Thyroid gland (tissue), 4 donors: ENCODE measurements at regions not wholly inside any gene's neighbourhood (a gene's known extent, or its start where the extent isn't known, plus 50 kb on each side); places are given as distances from the start of the nearest gene placed in this dataset.

Experiments
- DNase-seq, 2 donors: peaks; one replicate each; pipeline ENCODE4 v3.0.0-alpha.2; 2019
- H3K27ac ChIP-seq, 3 donors: fragments of 200-600 bp; sonication (generic); 1 replicate in 2 of 3; 2 replicates in 1 of 3; pipeline ENCODE4 v1.5.1; 2016 to 2019; ENCODE audit warnings: mild to moderate bottlenecking in 1 of 3, moderate library complexity in 1 of 3
- H3K27me3 ChIP-seq: fragments of 200-600 bp; sonication (generic); one replicate; pipeline ENCODE4 v1.5.1; 2019
- H3K36me3 ChIP-seq, 2 donors: fragments of 200-600 bp; sonication (generic); one replicate each; pipeline ENCODE4 v1.5.1; 2016 to 2019
- H3K4me1 ChIP-seq, 2 donors: fragments of 200-600 bp; sonication (generic); one replicate each; pipeline ENCODE4 v1.5.1; 2017 to 2019
- H3K4me3 ChIP-seq, 3 donors: fragments of 200-600 bp; sonication (generic); replicated peaks in 1 of 3; 1 replicate in 2 of 3; 2 replicates in 1 of 3; pipeline ENCODE4 v1.5.1; 2016; ENCODE audit warnings: mild to moderate bottlenecking in 1 of 3
- H3K9me3 ChIP-seq: fragments of 200-600 bp; sonication (generic); one replicate; pipeline ENCODE4 v1.5.1; 2017
- POLR2A ChIP-seq, 2 donors: fragments of 450-650 bp; IDR thresholded peaks; one replicate each; pipeline ENCODE4 v1.6.1; 2017; ENCODE audit warnings: antibody characterized with exemption in 2 of 2, mild to moderate bottlenecking in 2 of 2, moderate library complexity in 1 of 2
- WGBS, 2 donors: methylation state at CpG; one replicate each; pipeline ENCODE4 v1.1.5; 2017; 5-methylcytosine and 5-hydroxymethylcytosine counted together
- intact Hi-C: fragments of 100-400 bp; cut with DNase I; formaldehyde crosslinking; loops from one replicate; pipeline ENCODE4 v1.15.1; 2023
- TF ChIP-seq, protein P1 (sequence below), 6 experiments: fragments of 200-600 bp in 3 of 6; fragments of 450-650 bp in 3 of 6; sonication (generic) in 3 of 6; IDR thresholded peaks; one replicate each; pipeline ENCODE4 v1.5.1; 2016 to 2019; ENCODE audit warnings: antibody characterized with exemption in 6 of 6, mild to moderate bottlenecking in 2 of 6, inconsistent platforms in 1 of 6, moderate library complexity in 1 of 6

DNA sequence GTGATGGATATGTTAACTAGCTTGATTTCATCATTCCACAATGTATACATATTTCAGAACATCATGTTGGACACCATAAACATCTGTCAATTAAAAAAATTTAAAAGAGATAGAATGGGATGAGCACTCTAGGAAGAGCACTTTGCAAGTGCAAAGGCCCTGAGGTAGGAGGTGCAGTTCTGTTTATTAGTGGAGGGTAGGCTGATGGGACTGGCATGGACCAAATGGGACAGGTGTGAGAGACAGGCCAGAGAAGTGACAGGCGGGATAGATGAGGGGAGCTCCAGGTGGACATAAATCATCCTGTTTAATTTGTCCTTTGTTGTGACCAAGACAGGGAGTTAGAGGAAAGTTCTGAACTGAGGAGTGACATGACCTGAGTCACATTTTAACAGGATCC lies 477.9 kb downstream of the TSN start:
- Histone ChIP-seq H3K27me3 (no peaks in the 10 kb centered on the region), H3K36me3 (no peaks in the 10 kb centered on the region), H3K9me3 (no peaks in the 10 kb centered on the region), H3K4me1 (no peaks in the 10 kb centered on the region), H3K27ac (no peak overlapping the region), H3K4me3 (no peak overlapping the region)
- 85 to 88% methylated on average over 1 of the region's 1 CpG for WGBS, 2 donors
- TF ChIP-seq, protein P1, sequence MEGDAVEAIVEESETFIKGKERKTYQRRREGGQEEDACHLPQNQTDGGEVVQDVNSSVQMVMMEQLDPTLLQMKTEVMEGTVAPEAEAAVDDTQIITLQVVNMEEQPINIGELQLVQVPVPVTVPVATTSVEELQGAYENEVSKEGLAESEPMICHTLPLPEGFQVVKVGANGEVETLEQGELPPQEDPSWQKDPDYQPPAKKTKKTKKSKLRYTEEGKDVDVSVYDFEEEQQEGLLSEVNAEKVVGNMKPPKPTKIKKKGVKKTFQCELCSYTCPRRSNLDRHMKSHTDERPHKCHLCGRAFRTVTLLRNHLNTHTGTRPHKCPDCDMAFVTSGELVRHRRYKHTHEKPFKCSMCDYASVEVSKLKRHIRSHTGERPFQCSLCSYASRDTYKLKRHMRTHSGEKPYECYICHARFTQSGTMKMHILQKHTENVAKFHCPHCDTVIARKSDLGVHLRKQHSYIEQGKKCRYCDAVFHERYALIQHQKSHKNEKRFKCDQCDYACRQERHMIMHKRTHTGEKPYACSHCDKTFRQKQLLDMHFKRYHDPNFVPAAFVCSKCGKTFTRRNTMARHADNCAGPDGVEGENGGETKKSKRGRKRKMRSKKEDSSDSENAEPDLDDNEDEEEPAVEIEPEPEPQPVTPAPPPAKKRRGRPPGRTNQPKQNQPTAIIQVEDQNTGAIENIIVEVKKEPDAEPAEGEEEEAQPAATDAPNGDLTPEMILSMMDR (IDR thresholded peaks at IDR 0.05) = no peak
- no peak for TF ChIP-seq POLR2A (IDR thresholded peaks at IDR 0.05)
- no peak for DNase-seq
- intact Hi-C loops = no loop called here

DNA sequence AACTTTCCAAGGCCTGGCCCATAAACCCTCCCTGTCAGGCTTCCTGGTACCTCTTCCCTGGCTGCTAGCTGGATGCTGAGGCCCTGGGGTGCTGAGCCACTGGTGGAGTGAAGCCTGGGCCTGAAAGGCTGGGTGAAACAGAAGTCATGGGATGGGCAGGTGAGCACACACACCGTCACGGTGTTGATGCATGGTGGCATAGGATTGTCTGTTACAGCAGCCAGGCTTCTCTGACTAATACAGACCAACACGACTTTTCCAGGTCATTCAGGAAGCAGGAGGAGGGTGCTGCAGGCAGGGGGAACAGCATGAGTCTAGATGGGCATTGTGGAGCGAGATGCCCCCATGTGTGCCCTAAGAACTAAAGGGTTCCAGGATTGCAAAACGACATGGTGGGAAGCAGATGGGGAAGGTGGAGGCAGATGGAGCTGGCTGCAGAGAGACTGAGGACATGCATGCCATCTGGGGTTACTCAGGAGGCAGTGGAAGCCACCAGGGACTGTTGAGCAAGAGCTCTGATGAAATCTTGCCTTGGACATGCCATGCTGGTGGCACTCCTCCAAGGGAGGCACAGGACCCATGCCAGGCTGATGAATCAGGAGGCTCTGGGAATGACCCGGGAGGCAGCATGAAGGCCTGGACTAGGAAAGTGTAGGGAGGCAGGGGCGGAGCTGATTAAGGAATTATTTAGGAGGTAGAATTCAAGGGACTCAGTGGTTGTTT lies 480.9 kb downstream of the TSN start:
- TF ChIP-seq, protein P1 (IDR thresholded peaks at IDR 0.05) = no peak
- TF ChIP-seq POLR2A (IDR thresholded peaks at IDR 0.05) = no peak
- Histone ChIP-seq H3K9me3 (no peaks in the 10 kb centered on the region), H3K4me3 (no peak overlapping the region), H3K4me1 (no peaks in the 10 kb centered on the region), H3K36me3 (no peaks in the 10 kb centered on the region), H3K27ac (no peak overlapping the region), H3K27me3 (no peaks in the 10 kb centered on the region)
- 78 to 83% methylated on average over 7 of the region's 7 CpGs for whole genome bisulfite sequencing, 2 donors
- no peak for DNase-seq
- intact Hi-C loops = no loop called here

DNA sequence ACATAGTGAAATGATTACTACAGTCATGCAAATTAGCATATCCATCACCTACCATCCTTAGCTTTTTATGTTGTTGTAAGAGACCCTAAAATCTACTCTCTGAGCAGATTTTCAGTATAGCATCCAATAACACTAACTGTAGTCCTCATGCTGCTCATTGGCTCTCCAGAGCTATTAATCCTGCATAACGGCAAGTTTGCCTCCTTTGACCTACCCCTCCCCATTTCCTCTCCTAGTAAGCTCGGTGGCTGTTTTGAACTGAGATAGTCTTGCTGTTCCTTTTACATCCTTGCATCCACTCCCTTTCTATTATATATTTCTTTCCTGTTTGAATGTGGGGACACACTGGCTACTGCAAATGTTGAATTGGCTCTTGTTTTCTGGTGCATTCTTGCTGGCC lies 481.5 kb downstream of the TSN start:
- TF ChIP-seq POLR2A (IDR thresholded peaks at IDR 0.05) = no peak
- TF ChIP-seq, protein P1 (IDR thresholded peaks at IDR 0.05) = no peak
- no peak for DNase-seq
- no peak overlapping the region for H3K27ac ChIP-seq
- H3K4me1 ChIP-seq = no peaks in the 10 kb centered on the region
- no peak overlapping the region for H3K4me3 ChIP-seq
- WGBS, 2 donors = 35 to 46% methylated on average over 2 of the region's 2 CpGs
- H3K27me3 ChIP-seq = no peaks in the 10 kb centered on the region
- intact Hi-C loops = no loop called here
- H3K36me3 ChIP-seq = no peaks in the 10 kb centered on the region
- H3K9me3 ChIP-seq = no peaks in the 10 kb centered on the region

DNA sequence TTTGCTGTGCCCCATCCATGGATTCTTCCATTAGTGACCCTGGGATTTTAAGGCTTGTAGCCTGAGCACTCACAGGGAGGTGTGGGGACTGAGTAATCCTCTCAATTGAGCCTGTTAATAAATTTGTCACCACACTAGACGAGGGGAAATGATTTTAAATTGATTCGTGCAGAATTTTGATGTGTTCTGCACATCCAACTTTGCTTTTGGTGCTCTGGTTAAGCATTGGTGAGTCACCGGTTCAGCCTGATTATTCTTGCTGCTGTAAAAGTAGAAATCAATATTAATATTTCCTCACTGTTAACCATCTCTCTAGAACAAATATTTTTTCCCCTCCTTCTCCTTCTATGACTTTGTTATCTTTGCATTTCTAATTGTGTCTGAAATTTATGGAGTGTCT lies 482.0 kb downstream of the TSN start:
- Histone ChIP-seq H3K36me3 (no peaks in the 10 kb centered on the region), H3K9me3 (no peaks in the 10 kb centered on the region), H3K4me1 (no peaks in the 10 kb centered on the region), H3K27me3 (no peaks in the 10 kb centered on the region), H3K4me3 (no peak overlapping the region), H3K27ac (no peak overlapping the region)
- TF ChIP-seq, protein P1 (IDR thresholded peaks at IDR 0.05) = no peak
- TF ChIP-seq POLR2A (IDR thresholded peaks at IDR 0.05) = no peak
- 73 to 86% methylated on average over 3 of the region's 3 CpGs for WGBS, 2 donors
- intact Hi-C loops = no loop called here
- no peak for DNase-seq

DNA sequence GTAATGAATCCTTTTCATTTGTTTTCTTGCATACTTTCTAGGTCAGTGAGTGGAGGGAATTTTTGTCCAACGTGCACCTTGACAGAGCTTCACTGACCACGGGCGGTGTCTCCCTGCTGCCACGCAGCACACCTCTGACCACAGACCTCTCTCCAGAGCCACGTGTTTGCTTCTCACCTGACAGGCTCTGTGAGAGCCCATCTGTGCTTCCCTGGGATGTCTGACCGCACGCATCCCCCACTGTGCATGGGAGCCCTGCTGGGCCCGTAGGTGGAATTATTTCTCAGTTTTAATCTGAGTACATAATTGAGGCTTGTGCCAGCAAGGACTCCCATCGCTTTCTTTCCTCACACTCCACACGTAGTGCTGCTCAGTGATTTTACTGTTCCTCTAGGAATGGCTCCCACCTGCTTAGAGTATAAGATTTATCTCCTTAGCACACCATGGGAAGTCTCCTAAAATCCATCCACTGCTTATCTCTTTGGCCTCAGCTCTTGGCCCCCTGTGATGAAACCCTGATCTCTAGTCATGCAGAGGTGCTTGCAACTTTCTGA lies 482.6 kb downstream of the TSN start:
- TF ChIP-seq, protein P1 (IDR thresholded peaks at IDR 0.05) = no peak
- TF ChIP-seq POLR2A (IDR thresholded peaks at IDR 0.05) = no peak
- Histone ChIP-seq H3K36me3 (no peaks in the 10 kb centered on the region), H3K9me3 (no peaks in the 10 kb centered on the region), H3K4me1 (no peaks in the 10 kb centered on the region), H3K4me3 (no peak overlapping the region), H3K27ac (no peak overlapping the region), H3K27me3 (no peaks in the 10 kb centered on the region)
- 39 to 53% methylated on average over 10 of the region's 10 CpGs for WGBS, 2 donors
- intact Hi-C loops = no loop called here
- no peak for DNase-seq
